ENCODE measurements at regions not wholly inside any gene's neighbourhood (a gene's known extent, or its start where the extent isn't known, plus 50 kb on each side); places are given as distances from the start of the nearest gene placed in this dataset.

- peak; percentile 57 for ATAC-seq
- Histone ChIP-seq H3K9me3 (no peaks in the 10 kb centered on the region), H3K4me3 (no peak overlapping the region), H3K36me3 (replicated peaks in 1 of 2; ENCODE audit: insufficient read depth in 1 of 2, low read depth in 2 of 2) (no peaks in the 10 kb centered on the region), H3K4me1 (peaks cover 42% of the 10 kb centered on the region), H3K27me3 (no peaks in the 10 kb centered on the region), H3K27ac (peak overlapping the region; percentile 68 to 91 (median 90))
- TF ChIP-seq CTCF (IDR thresholded peaks at IDR 0.05) (no peak), POLR2A (IDR thresholded peaks at IDR 0.05) (no peak)
- intact Hi-C loops (cut with DNase I): no loop called here
- no peak for DNase-seq
- WGBS, 2 donors: 64 to 70% methylated on average over 3 of the region's 3 CpGs
Observed at GRCh38 chr15:62896380-62896866, 146.1 kb upstream of the TPM1 start.

- DNase-seq (peak; percentile 92 to 94 (median 92)), ATAC-seq (peak; percentile 91)
- Histone ChIP-seq H3K36me3 (replicated peaks in 1 of 2; ENCODE audit: insufficient read depth in 1 of 2, low read depth in 2 of 2) (no peaks in the 10 kb centered on the region), H3K9me3 (no peaks in the 10 kb centered on the region), H3K4me3 (no peak overlapping the region), H3K27me3 (no peaks in the 10 kb centered on the region), H3K4me1 (peaks cover 42% of the 10 kb centered on the region), H3K27ac (peak overlapping the region; percentile 68 to 91 (median 90))
- TF ChIP-seq POLR2A (IDR thresholded peaks at IDR 0.05) (peak in 1 of 3 donors; percentile 33), CTCF (IDR thresholded peaks at IDR 0.05) (no peak)
- intact Hi-C loops (cut with DNase I): no loop called here
- 15 to 27% methylated on average over 5 to 19 of the region's 19 CpGs for WGBS, 2 donors
Observed at GRCh38 chr15:62896969-62897486, 145.5 kb upstream of the TPM1 start.

- Histone ChIP-seq H3K36me3 (replicated peaks in 1 of 2; ENCODE audit: insufficient read depth in 1 of 2, low read depth in 2 of 2) (no peaks in the 10 kb centered on the region), H3K27ac (peak overlapping the region; percentile 68 to 91 (median 90)), H3K27me3 (no peaks in the 10 kb centered on the region), H3K9me3 (no peaks in the 10 kb centered on the region), H3K4me3 (no peak overlapping the region), H3K4me1 (peaks cover 42% of the 10 kb centered on the region)
- WGBS, 2 donors: 76 to 82% methylated on average over 8 of the region's 8 CpGs
- DNase-seq (no peak), ATAC-seq (no peak)
- intact Hi-C loops (cut with DNase I): no loop called here
- TF ChIP-seq CTCF (IDR thresholded peaks at IDR 0.05) (no peak), POLR2A (IDR thresholded peaks at IDR 0.05) (no peak)
Observed at GRCh38 chr15:62897634-62898033, 144.9 kb upstream of the TPM1 start.

GRCh38 chr15:62899090-62899493 is 143.5 kb upstream of the TPM1 start:
- Histone ChIP-seq H3K27ac (peak overlapping the region in 3 of 4 donors; percentile 22 to 90 (median 90)), H3K4me3 (no peak overlapping the region), H3K36me3 (replicated peaks in 1 of 2; ENCODE audit: insufficient read depth in 1 of 2, low read depth in 2 of 2) (no peaks in the 10 kb centered on the region), H3K9me3 (no peaks in the 10 kb centered on the region), H3K27me3 (no peaks in the 10 kb centered on the region), H3K4me1 (peaks cover 56% of the 10 kb centered on the region)
- TF ChIP-seq POLR2A (IDR thresholded peaks at IDR 0.05) (no peak), CTCF (IDR thresholded peaks at IDR 0.05) (no peak)
- ATAC-seq (peak; percentile 31), DNase-seq (peak; percentile 47 to 70 (median 54))
- 32 to 39% methylated on average over 2 of the region's 2 CpGs for WGBS, 2 donors
- intact Hi-C loops (cut with DNase I): no loop called here

All from body of pancreas (tissue), 4 donors.